ENCODE measurements at regions not wholly inside any gene's neighbourhood (a gene's known extent, or its start where the extent isn't known, plus 50 kb on each side); places are given as distances from the start of the nearest gene placed in this dataset.

DNA sequence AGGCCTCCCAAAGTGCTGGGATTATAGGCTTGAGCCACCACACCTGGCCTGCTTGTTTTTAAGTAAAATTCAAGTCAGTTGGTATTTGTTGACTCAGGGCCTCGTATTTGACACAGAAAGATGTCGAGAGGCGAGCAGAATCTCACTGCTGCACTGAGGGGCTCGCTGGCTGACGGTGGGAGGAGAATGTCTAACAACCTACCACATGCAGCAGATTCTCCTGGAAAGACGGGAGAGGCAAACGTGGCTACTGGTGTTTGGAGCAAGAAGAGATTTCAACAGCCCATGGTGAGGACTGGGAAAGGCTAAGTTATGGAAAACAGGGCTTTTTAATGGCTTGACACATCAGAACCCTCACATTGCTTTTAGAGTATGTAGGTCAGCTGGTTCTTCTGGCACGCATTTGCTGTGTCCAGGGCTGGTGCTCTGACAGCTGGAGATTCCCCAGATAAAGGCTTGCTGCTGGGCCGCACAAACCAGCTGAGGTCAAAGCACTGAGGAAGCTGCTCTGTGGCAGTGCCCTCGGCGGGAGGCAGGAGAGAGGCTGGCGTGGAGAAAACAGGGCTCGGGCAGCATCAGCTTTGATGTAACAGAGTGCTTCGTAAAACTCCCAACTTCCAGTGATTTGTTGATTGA is 84.2 kb upstream of the FRMD1 start:
- Histone ChIP-seq H3K27ac (peak overlapping the region; percentile 59 to 79 (median 65)), H3K36me3 (no peaks in the 10 kb centered on the region), H3K27me3 (no peaks in the 10 kb centered on the region), H3K9me3 (no peaks in the 10 kb centered on the region), H3K4me3 (no peak overlapping the region), H3K4me1 (peaks cover 0 to 29% (median 18%) of the 10 kb centered on the region in 4 donors)
- intact Hi-C loops (cut with DNase I; ENCODE audit: low total_unique reads): no loop called here
- DNase-seq: peak; percentile 48
- 66 to 71% methylated on average over 9 to 14 of the region's 14 CpGs for WGBS, 2 donors (ENCODE audit: low coverage in 1 of 2)
- in situ Hi-C loops (cut with MboI; ENCODE audit: low pct_ligation_motif_present in 1 of 4, low pct_unique_long_range_greater_than_20kb in 1 of 4, low sequenced_read_pairs in 3 of 4): loop anchor here in 1 of 4 donors (25.0 kb wide), 1 partner anchor 724 kb away; no protein-coding TSS in a partner anchor
- TF ChIP-seq, protein P1, sequence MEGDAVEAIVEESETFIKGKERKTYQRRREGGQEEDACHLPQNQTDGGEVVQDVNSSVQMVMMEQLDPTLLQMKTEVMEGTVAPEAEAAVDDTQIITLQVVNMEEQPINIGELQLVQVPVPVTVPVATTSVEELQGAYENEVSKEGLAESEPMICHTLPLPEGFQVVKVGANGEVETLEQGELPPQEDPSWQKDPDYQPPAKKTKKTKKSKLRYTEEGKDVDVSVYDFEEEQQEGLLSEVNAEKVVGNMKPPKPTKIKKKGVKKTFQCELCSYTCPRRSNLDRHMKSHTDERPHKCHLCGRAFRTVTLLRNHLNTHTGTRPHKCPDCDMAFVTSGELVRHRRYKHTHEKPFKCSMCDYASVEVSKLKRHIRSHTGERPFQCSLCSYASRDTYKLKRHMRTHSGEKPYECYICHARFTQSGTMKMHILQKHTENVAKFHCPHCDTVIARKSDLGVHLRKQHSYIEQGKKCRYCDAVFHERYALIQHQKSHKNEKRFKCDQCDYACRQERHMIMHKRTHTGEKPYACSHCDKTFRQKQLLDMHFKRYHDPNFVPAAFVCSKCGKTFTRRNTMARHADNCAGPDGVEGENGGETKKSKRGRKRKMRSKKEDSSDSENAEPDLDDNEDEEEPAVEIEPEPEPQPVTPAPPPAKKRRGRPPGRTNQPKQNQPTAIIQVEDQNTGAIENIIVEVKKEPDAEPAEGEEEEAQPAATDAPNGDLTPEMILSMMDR (IDR thresholded peaks at IDR 0.05): no peak
- peak; percentile 53 to 83 (median 74) for TF ChIP-seq POLR2AphosphoS5 (IDR thresholded peaks at IDR 0.05)
- no peak for TF ChIP-seq POLR2A (IDR thresholded peaks at IDR 0.05)
- TF ChIP-seq EP300 (IDR thresholded peaks at IDR 0.05; ENCODE audit: low read depth): no peak

DNA sequence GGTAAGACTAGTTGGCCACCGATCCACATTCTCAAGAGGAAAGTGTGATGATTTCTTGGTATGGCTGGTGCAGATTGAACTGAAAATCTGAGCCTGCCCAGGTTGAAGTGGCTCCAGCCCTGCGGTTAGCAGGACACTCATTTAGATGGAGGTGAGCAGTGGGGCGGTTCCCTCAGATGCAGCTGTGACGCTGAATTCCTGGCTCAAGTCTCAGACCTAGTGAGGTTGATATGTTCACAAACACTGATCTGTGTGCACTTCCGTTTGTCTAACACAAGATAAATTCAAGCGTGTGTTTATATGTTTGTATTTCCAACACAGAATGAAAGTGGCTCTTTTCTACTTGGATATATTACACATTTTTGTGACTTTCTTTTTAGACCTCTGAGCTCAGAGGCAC is 83.4 kb upstream of the FRMD1 start:
- in situ Hi-C loops (cut with MboI; ENCODE audit: low pct_ligation_motif_present in 1 of 4, low pct_unique_long_range_greater_than_20kb in 1 of 4, low sequenced_read_pairs in 3 of 4): loop anchor here in 1 of 4 donors (25.0 kb wide), 1 partner anchor 725 kb away; no protein-coding TSS in a partner anchor
- TF ChIP-seq POLR2AphosphoS5 (IDR thresholded peaks at IDR 0.05) (no peak), POLR2A (IDR thresholded peaks at IDR 0.05) (no peak), EP300 (IDR thresholded peaks at IDR 0.05; ENCODE audit: low read depth) (no peak)
- TF ChIP-seq, protein P1 (IDR thresholded peaks at IDR 0.05): no peak
- Histone ChIP-seq H3K36me3 (no peaks in the 10 kb centered on the region), H3K4me1 (peaks cover 0 to 35% (median 20%) of the 10 kb centered on the region in 4 donors), H3K4me3 (no peak overlapping the region), H3K27ac (peak overlapping the region; percentile 59 to 79 (median 65)), H3K27me3 (no peaks in the 10 kb centered on the region), H3K9me3 (no peaks in the 10 kb centered on the region)
- WGBS, 2 donors (ENCODE audit: low coverage in 1 of 2): 35 to 58% methylated on average over 4 to 6 of the region's 6 CpGs
- intact Hi-C loops (cut with DNase I; ENCODE audit: low total_unique reads): no loop called here
- peak; percentile 50 for DNase-seq

DNA sequence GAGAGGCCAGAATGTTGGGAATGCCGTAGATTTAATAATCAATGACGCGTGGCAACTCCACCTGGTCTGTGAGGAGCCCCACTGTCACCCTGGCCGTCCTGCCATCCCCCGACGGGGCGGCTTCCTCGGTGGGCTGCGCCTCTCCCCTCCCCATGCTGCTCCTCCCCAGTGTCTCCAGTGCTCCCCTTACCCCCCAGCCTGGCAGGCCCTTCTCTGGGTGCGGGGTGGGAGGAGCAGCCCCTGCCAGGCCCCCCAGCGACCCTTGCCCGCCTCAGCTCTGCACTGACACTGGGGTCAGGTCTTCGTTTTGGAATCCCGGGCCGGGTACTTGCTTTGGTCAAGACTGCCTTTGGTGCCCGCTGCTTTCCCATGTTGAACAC is 82.3 kb upstream of the FRMD1 start:
- Histone ChIP-seq H3K36me3 (no peaks in the 10 kb centered on the region), H3K4me3 (no peak overlapping the region), H3K27me3 (no peaks in the 10 kb centered on the region), H3K9me3 (no peaks in the 10 kb centered on the region), H3K27ac (no peak overlapping the region), H3K4me1 (peaks cover 7 to 45% (median 23%) of the 10 kb centered on the region in 4 donors)
- WGBS, 2 donors (ENCODE audit: low coverage in 1 of 2): 80 to 99% methylated on average over 1 to 10 of the region's 16 CpGs
- in situ Hi-C loops (cut with MboI; ENCODE audit: low pct_ligation_motif_present in 1 of 4, low pct_unique_long_range_greater_than_20kb in 1 of 4, low sequenced_read_pairs in 3 of 4): loop anchor here in 1 of 4 donors (25.0 kb wide), 1 partner anchor 726 kb away; no protein-coding TSS in a partner anchor
- DNase-seq: no peak
- TF ChIP-seq POLR2A (IDR thresholded peaks at IDR 0.05): no peak
- no peak for TF ChIP-seq POLR2AphosphoS5 (IDR thresholded peaks at IDR 0.05)
- no peak for TF ChIP-seq EP300 (IDR thresholded peaks at IDR 0.05; ENCODE audit: low read depth)
- TF ChIP-seq, protein P1 (IDR thresholded peaks at IDR 0.05): no peak
- intact Hi-C loops (cut with DNase I; ENCODE audit: low total_unique reads): no loop called here

DNA sequence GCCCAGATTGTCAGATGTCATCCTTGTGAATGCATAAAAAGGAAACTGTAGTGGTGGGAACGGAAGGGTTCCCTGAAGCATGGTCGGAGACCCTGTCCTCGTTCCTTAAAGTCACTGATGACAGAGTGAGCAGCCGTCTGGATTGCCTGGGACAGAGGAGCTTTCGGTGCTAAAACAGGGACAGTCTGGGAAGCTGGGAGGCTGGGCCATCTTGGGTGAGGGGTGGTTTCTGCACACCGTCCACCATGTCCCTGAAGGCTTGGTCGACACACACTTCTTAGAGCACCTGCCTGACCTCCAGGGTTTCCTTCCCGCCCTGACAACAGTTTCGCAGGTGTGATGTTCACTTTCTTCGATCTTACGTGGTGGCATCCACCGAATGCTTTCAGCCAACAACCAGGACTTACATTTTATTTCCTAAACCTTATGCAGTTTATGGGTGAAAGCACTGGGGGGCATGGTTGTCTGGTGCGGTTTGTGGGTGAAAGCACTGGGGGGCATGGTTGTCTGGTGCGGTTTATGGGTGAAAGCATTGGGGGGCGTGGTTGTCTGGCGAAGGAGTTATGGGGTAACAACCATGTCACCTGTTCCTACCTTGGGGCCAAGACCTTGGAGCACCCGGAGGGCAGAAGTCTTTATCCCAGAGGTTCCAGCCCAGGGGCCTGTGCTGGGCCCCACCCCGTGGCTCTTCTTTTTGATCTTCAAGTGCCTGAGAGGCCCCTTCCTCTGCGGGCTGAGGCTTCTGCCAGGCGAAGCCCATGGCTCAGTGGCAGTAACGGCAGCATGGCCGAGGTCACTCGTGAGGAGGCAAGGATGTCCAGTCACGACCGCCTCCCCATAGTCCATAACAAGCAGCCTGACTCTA is 81.7 kb upstream of the FRMD1 start:
- Histone ChIP-seq H3K4me3 (no peak overlapping the region), H3K27me3 (no peaks in the 10 kb centered on the region), H3K36me3 (no peaks in the 10 kb centered on the region), H3K27ac (no peak overlapping the region), H3K4me1 (peaks cover 10 to 48% (median 26%) of the 10 kb centered on the region in 4 donors), H3K9me3 (no peaks in the 10 kb centered on the region)
- WGBS, 2 donors (ENCODE audit: low coverage in 1 of 2): 90 to 98% methylated on average over 10 to 25 of the region's 25 CpGs
- TF ChIP-seq POLR2AphosphoS5 (IDR thresholded peaks at IDR 0.05) (no peak), POLR2A (IDR thresholded peaks at IDR 0.05) (no peak), EP300 (IDR thresholded peaks at IDR 0.05; ENCODE audit: low read depth) (no peak)
- TF ChIP-seq, protein P1 (IDR thresholded peaks at IDR 0.05): no peak
- in situ Hi-C loops (cut with MboI; ENCODE audit: low pct_ligation_motif_present in 1 of 4, low pct_unique_long_range_greater_than_20kb in 1 of 4, low sequenced_read_pairs in 3 of 4): loop anchor here in 1 of 4 donors (25.0 kb wide), 1 partner anchor 727 kb away; no protein-coding TSS in a partner anchor
- intact Hi-C loops (cut with DNase I; ENCODE audit: low total_unique reads): no loop called here
- no peak for DNase-seq
